IPS DF 6.9 (cell line): ENCODE measurements at regions not wholly inside any gene's neighbourhood (a gene's known extent, or its start where the extent isn't known, plus 50 kb on each side); places are given as distances from the start of the nearest gene placed in this dataset.
"Not testable (repeated sequence)": the region's sequence is repeated elsewhere in the genome, so short reads cannot be mapped to it uniquely, and the experiment has no call there.

Source experiments
- DNase-seq: peaks from one replicate; pipeline ENCODE4 v3.0.0-alpha.2; 2013; ENCODE audit warnings: low read depth, low spot score
- H3K27ac ChIP-seq: one replicate; pipeline ENCODE4 v1.5.1; 2013; ENCODE audit warnings: low read length, control low read depth
- H3K27me3 ChIP-seq: 2 replicates; pipeline ENCODE4 v1.6.1; 2013; ENCODE audit warnings: mild to moderate bottlenecking, low read length; ENCODE audit not compliant: control insufficient read depth, insufficient read depth
- H3K36me3 ChIP-seq: 2 replicates; pipeline ENCODE4 v1.6.1; 2013; ENCODE audit warnings: low read length; ENCODE audit not compliant: control insufficient read depth, insufficient read depth
- H3K4me1 ChIP-seq: 2 replicates; pipeline ENCODE4 v1.6.1; 2013; ENCODE audit warnings: low read length; ENCODE audit not compliant: control insufficient read depth, insufficient read depth
- H3K4me3 ChIP-seq: 2 replicates; pipeline ENCODE4 v1.5.1; 2013; ENCODE audit warnings: mild to moderate bottlenecking, low read length
- H3K9me3 ChIP-seq: 2 replicates; pipeline ENCODE4 v1.6.1; 2013; ENCODE audit warnings: low read length, inconsistent platforms; ENCODE audit not compliant: control insufficient read depth, insufficient read depth
- WGBS: extraction: QIAGEN DNeasy Blood & Tissue Kit; methylation state at CpG from one replicate; pipeline ENCODE4 v1.1.7; 2013; ENCODE audit warnings: mixed read lengths, missing lambda C conversion rate; ENCODE audit not compliant: insufficient read length, insufficient coverage; 5-methylcytosine and 5-hydroxymethylcytosine counted together

- H3K4me3 ChIP-seq, H3K27me3 ChIP-seq, H3K9me3 ChIP-seq, H3K27ac ChIP-seq, DNase-seq, H3K4me1 ChIP-seq, H3K36me3 ChIP-seq: not testable (repeated sequence)
- WGBS: no CpG with 5 or more reads among the region's 7 CpGs
Measured at GRCh38 chr5:145395151-145395550, 440.0 kb downstream of the PRELID2 start.

GRCh38 chr5:145393426-145393825, 441.7 kb downstream of the PRELID2 start:
- H3K36me3 ChIP-seq: no peaks in the 10 kb centered on the region
- no peak overlapping the region for H3K4me3 ChIP-seq
- no peak for DNase-seq
- H3K27me3 ChIP-seq: no peaks in the 10 kb centered on the region
- WGBS: no CpG with 5 or more reads among the region's 3 CpGs
- no peaks in the 10 kb centered on the region for H3K4me1 ChIP-seq
- no peaks in the 10 kb centered on the region for H3K9me3 ChIP-seq
- no peak overlapping the region for H3K27ac ChIP-seq

GRCh38 chr5:145389047-145389446, 446.1 kb downstream of the PRELID2 start:
- DNase-seq: no peak
- Histone ChIP-seq H3K27ac (no peak overlapping the region), H3K4me1 (no peaks in the 10 kb centered on the region), H3K4me3 (no peak overlapping the region), H3K9me3 (no peaks in the 10 kb centered on the region), H3K27me3 (no peaks in the 10 kb centered on the region), H3K36me3 (no peaks in the 10 kb centered on the region)
- no CpG with 5 or more reads among the region's 1 CpG for WGBS

GRCh38 chr5:145385276-145385675, 449.9 kb downstream of the PRELID2 start:
- H3K27me3 ChIP-seq: no peaks in the 10 kb centered on the region
- WGBS: no CpG with 5 or more reads among the region's 2 CpGs
- no peak overlapping the region for H3K27ac ChIP-seq
- H3K4me3 ChIP-seq: no peak overlapping the region
- H3K9me3 ChIP-seq: no peaks in the 10 kb centered on the region
- no peak for DNase-seq
- H3K4me1 ChIP-seq: no peaks in the 10 kb centered on the region
- H3K36me3 ChIP-seq: no peaks in the 10 kb centered on the region

GRCh38 chr5:145378226-145378625, 456.9 kb downstream of the PRELID2 start:
- H3K9me3 ChIP-seq: no peaks in the 10 kb centered on the region; the same call in 1 of the 2 replicates

GRCh38 chr5:145375521-145375920, 459.6 kb downstream of the PRELID2 start:
- no peak for DNase-seq
- no CpG with 5 or more reads among the region's 2 CpGs for WGBS
- Histone ChIP-seq H3K36me3 (no peaks in the 10 kb centered on the region), H3K27me3 (no peaks in the 10 kb centered on the region), H3K27ac (no peak overlapping the region), H3K4me3 (no peak overlapping the region), H3K4me1 (no peaks in the 10 kb centered on the region), H3K9me3 (no peaks in the 10 kb centered on the region; the same call in 1 of the 2 replicates)

More at GRCh38 chr5:145378226-145378625, 456.9 kb downstream of the PRELID2 start:
- Histone ChIP-seq H3K4me3 (no peak overlapping the region), H3K36me3 (no peaks in the 10 kb centered on the region), H3K27ac (no peak overlapping the region), H3K27me3 (no peaks in the 10 kb centered on the region), H3K4me1 (no peaks in the 10 kb centered on the region)
- no peak for DNase-seq
- WGBS: no CpG with 5 or more reads among the region's 1 CpG

GRCh38 chr5:145365464-145365863, 469.7 kb downstream of the PRELID2 start:
- no peaks in the 10 kb centered on the region for H3K4me1 ChIP-seq
- H3K27ac ChIP-seq: no peak overlapping the region
- no peaks in the 10 kb centered on the region for H3K9me3 ChIP-seq
- no peaks in the 10 kb centered on the region for H3K27me3 ChIP-seq
- no peak for DNase-seq
- WGBS: no CpG with 5 or more reads among the region's 3 CpGs
- H3K36me3 ChIP-seq: no peaks in the 10 kb centered on the region
- no peak overlapping the region for H3K4me3 ChIP-seq

- no CpG with 5 or more reads among the region's 2 CpGs for WGBS
- H3K9me3 ChIP-seq: no peaks in the 10 kb centered on the region
- no peaks in the 10 kb centered on the region for H3K27me3 ChIP-seq
- H3K36me3 ChIP-seq: no peaks in the 10 kb centered on the region
- H3K4me3 ChIP-seq: no peak overlapping the region
- H3K4me1 ChIP-seq: no peaks in the 10 kb centered on the region
- H3K27ac ChIP-seq: no peak overlapping the region
- no peak for DNase-seq
Measured at GRCh38 chr5:145362266-145362665, 472.9 kb downstream of the PRELID2 start.

- H3K4me1 ChIP-seq: no peaks in the 10 kb centered on the region
- H3K9me3 ChIP-seq: no peaks in the 10 kb centered on the region
- no peaks in the 10 kb centered on the region for H3K27me3 ChIP-seq
- H3K27ac ChIP-seq: no peak overlapping the region
- H3K4me3 ChIP-seq: no peak overlapping the region
- H3K36me3 ChIP-seq: no peaks in the 10 kb centered on the region
- DNase-seq: no peak
Measured at GRCh38 chr5:145360936-145361335, 474.2 kb downstream of the PRELID2 start.

- H3K4me3 ChIP-seq: no peak overlapping the region
- no peaks in the 10 kb centered on the region for H3K36me3 ChIP-seq
- H3K9me3 ChIP-seq: no peaks in the 10 kb centered on the region
Measured at GRCh38 chr5:145350513-145350912, 484.6 kb downstream of the PRELID2 start.

GRCh38 chr5:145347026-145347616, 488.0 kb downstream of the PRELID2 start:
- Histone ChIP-seq H3K27ac (no peak overlapping the region), H3K27me3 (no peaks in the 10 kb centered on the region), H3K9me3 (no peaks in the 10 kb centered on the region), H3K4me3 (no peak overlapping the region), H3K4me1 (no peaks in the 10 kb centered on the region), H3K36me3 (no peaks in the 10 kb centered on the region)
- DNase-seq: no peak
- WGBS: no CpG with 5 or more reads among the region's 4 CpGs

More at GRCh38 chr5:145350513-145350912, 484.6 kb downstream of the PRELID2 start:
- no peaks in the 10 kb centered on the region for H3K4me1 ChIP-seq
- no peak for DNase-seq
- no peak overlapping the region for H3K27ac ChIP-seq
- no peaks in the 10 kb centered on the region for H3K27me3 ChIP-seq
- no CpG with 5 or more reads among the region's 1 CpG for WGBS
